GM19023 (cell line): ENCODE measurements at regions not wholly inside any gene's neighbourhood (a gene's known extent, or its start where the extent isn't known, plus 50 kb on each side); places are given as distances from the start of the nearest gene placed in this dataset.

Experiments
- ATAC-seq: cut with Tn5 transposase; IDR thresholded peaks from one replicate; pipeline ENCODE4 v1.9.1; 2021; ENCODE audit warnings: mild to moderate bottlenecking, moderate library complexity; ENCODE audit not compliant: unreplicated experiment

DNA sequence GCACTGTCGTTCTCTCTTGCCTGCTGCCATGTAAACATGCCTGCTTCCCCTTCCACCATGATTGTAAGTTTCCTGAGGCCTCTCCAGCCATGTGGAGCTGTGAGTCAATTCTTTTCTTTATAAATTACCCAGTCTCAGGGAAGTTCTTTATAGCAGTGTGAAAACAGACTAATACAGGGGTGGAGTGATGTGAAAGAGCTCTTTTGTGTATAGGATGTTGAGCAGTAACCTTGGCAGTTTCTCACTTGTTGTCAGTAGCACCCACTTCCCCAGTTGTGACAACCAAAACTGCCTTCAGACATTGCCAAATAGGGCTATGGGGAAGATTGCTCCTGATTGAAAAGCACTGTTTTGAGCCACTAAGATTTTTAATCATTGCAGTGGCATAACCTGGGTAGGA is 552.2 kb upstream of the ZNF462 start:
- ATAC-seq, result no peak

DNA sequence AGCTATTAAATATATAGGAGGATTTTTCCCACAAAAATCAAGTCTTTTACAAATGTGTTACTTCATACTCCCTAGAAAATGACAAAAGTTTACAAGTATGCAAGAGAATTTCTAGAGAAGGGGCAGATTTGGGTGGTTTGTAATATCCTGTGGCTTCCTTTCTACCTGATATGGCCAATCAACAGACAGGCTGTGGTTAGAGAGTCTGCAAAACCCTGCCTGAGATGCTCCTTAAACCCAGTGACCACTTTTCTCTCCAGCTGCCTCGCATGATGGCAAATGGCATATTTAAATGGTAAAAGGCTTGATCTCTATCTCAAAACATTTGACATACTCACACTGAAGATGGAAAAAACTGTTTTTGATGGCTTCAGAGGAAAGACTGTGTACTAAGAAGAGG is 550.1 kb upstream of the ZNF462 start:
- ATAC-seq, result no peak

DNA sequence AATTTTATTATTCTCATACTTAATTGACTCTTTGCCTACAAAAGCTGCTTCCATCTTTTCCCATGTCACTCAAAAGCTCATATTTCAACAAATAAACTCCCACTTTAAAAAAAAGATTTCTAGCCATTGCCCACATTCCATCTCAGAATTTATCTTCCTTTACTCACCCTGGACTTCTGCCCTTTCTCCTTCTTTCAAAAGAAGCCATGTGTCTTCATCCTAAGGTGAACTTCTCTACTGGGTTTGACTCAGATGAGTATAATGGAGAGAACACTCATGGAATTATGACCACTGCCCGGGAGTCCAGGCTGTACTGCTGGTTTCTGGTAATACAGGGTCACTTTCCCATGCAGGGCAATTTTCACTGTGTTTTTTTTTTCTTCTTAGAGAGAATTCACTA is 548.5 kb upstream of the ZNF462 start:
- no peak for ATAC-seq

DNA sequence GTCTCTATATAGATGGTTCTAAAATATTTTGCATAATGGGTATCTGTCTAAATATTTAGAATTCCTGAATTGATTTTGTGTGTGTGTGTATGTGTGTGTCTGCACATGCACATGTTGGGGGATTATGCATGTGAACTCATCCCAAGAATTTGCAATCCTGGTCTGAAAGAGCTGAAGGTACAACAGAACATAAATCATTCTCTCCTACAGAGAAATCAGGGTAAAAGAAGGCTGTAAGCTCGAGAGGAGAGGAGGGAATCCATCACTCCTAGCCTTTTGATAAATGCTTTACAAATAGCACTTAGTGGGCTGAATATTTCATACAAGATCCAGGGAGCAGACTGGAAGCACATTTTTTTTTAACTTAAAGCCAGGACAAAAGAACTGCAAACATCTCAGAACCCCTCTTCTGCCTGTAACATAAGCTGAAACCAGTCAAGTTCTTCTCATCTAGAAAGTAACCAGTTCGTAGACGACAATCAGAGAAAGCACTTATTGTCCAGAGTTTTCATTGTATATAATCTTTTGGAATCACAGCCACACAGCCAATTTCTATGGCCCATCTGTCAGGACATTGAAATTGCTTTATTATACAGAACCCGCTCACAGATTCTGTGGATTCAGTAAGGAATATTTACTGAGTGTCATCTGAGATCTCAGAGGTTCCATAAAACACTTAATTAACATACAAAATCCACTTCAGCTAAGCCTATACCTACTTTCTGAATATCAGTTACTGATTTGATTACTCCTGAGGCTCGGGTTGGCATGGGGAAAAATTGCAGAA is 541.4 kb upstream of the ZNF462 start:
- ATAC-seq, result no peak

DNA sequence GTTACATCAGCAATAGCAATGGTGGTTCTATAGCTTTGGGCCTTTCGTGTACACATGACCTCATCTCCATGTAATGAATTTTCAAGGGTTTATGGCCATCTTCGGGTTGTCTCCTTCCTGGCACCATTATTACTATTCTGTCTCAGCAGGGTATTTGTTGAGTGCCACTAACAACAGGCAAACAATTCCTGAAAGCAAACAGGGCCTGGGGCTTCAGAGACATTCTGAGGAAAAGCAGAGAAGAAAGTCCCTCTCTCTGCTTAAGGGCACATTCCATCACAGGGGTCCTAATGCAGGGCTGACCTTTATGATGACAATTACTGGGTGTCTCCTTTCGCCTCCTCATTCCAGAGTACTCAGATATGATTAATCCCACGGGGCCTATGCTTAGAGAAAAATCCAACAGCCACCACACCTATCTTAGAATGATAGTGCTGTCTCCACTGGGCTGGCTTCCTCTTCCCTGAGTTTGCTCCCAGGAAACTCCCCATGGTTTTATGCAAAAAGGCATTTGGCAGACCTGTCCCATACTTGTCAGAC is 540.2 kb upstream of the ZNF462 start:
- ATAC-seq, result no peak

DNA sequence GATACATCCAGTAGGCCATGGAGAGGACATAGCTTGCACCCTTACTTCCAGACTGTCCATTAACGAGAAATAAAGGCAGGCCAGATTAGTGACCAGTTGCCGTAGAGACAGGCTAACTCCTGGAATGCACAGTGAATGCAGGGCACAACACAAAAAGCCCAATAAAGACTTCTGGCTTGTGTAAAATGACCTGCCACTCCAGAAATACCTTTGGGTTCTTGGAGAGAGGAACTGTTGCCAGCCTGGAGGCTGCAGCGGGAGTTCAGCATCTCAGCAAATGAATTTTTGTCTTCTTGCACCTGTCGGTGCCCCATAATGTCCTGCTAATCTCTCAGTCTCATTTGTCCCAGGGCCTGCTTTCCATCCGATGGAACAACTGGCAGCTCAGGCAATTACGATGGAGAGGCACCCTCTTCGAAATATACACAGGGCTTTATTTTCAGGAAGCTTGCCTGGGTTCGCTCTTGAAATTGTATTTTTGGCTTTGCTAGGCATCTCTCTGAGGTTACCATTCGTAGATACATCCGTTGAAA is 538.8 kb upstream of the ZNF462 start:
- no peak for ATAC-seq

DNA sequence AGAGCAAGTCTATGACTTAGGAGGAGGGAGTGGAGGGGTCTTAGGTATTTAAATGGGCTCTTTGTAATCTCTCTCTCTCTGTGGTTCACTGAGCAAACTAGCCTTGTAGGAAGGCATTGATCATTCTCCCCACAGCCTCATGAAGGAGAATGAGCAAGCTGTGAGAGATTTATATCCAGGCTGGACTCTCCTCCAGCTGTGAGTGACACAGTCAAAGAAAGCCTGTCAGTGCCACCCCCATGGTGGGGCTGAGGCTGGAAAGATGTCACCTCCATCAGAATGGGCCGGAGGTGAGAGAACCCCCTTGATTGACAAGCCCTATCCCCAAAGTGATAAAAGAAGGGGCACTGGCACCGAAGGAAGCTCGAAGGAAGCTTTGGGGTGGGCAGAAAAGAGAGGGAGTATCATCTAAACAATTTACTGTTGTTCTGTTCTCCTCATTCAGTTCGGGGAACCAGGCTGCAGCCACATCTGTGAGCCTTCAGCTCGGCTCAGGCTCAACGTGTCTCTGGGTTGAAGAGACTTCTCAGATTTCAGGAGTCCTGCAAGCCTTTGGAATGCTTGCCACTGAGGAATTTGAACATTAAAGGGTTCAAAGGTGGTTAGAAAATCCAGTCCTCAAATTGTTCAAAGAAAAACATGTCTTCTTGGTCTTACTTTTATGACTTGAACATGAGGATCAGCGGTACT is 538.2 kb upstream of the ZNF462 start:
- no peak for ATAC-seq

DNA sequence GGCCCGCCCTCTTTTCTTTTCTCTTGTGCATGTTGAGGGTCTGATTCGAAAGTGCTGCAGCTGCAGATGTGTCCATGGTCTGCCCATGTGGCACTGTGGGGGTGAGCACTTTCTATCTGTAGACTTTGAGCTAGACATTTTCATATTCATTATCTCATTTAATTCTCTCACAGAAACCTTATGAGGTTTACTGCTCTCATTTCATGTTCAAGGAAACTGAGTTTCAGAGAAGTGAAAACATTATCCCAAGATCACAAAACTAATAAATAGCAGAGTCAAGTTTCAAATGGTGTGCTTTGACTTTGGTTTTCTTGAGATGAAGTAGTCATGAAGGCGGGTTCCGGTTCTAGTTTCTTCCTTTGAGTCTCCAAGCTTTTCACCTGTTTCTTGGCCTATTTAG is 536.5 kb upstream of the ZNF462 start:
- no peak for ATAC-seq

DNA sequence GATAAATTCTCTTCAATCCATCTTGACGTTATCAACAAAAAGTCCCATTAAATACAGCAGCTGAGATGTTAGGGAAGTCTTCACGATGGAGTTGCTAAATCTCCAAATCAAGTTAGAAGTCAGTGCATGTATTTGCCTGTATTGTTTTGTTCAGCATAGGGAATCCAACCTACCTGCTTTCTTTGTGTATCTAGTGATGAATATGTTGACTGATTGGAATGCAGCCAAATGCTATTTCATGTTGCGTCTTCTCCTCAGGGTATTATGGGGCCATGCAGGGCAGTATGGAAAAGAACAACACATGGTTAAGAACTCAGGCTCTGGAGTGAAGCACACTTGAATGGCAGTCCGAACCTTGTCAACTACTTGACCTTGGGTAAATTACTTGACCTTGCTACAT is 529.5 kb upstream of the ZNF462 start:
- ATAC-seq, result no peak

DNA sequence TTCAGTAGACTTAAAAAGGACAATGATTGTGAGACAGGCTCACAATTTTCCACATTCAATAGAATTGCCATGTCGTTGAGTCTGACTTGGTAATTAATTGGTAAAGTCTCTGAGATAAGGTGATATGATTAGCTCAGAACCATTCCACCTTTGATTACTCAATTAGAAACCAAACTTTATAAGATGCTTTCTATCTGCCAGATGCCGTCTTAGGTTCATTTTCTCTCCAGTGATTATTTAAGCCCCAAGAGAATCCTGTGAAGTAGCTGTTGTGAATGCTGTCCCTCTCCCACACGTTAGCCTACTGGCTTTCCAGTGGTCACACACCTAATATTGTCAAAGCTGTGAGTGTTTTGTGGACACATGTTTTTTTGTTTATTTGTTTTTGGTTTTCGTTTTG is 528.9 kb upstream of the ZNF462 start:
- ATAC-seq, result no peak

DNA sequence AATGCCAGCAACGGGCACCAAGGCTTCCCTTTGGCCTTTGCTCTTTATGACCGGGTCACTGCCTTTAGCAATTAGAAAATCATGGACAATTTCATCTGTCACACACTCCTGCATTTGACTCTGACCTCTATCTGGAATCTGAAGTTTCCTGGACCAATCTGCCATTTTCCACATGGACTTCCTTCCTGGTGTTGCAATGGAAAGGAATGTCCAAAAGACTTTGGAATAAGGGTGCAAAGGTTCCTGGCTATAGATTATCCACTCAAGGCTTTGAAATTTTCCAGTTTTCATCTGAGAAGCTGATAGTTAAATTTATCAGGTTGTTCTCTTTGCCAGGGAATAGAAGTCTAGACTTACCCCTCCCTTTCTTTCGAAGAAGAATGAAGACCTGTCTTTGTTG is 523.1 kb upstream of the ZNF462 start:
- ATAC-seq, result no peak

DNA sequence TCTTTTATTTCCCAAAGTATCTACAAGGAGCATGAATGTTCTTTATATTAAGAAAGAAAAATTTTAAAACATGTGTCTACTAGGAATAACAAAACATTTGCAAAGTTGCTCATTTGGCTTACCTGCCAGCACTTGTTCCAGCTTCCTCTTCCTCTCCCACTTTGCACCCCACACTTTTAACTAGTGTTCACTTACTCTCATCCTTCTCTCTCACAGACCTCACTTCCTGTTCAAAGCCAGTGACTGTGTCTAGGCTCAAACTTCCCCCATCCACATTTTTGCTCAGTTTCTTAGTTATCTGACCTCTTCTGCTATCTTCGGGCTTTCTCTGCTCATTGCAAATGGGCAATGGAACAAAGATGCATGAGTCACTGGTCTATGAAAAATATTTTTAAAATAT is 512.2 kb upstream of the ZNF462 start:
- no peak for ATAC-seq

DNA sequence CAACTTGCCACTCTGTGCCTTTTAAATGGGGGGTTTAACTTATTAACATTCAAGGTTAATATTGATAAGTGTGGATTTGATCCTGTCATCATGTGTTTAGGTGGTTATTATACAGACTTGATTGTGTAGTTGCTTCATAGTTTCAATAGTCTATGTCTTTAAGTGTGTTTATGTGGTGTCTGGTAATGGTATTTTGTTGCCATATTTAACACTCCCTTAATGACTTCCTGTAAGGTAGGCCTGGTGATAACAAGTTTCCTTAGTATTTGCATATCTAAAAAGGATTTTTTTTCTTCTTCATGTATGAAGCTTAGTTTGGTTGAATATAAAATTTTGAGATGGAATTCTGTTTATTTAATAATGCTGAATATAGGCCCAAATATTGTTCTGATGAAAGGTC is 506.0 kb upstream of the ZNF462 start:
- no peak for ATAC-seq

DNA sequence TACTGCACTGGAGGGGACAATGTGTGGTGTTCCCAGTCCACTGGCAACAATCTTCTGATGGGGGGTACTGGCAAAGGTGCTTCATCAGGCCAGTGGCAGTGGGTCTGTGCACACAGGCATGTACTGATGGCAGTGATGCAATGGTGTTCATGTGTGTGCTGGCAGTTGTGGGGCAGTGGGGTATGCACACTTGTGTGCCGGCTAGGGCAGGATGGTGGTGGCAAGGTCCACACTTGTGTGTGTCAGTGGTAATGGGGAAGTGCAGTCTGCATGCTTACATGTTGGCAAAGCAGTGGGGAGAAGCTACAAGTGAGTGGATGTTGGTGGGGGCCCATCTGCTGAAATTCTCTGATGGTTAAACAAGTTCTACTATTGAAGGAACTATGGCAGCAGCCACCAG is 504.6 kb upstream of the ZNF462 start:
- no peak for ATAC-seq

DNA sequence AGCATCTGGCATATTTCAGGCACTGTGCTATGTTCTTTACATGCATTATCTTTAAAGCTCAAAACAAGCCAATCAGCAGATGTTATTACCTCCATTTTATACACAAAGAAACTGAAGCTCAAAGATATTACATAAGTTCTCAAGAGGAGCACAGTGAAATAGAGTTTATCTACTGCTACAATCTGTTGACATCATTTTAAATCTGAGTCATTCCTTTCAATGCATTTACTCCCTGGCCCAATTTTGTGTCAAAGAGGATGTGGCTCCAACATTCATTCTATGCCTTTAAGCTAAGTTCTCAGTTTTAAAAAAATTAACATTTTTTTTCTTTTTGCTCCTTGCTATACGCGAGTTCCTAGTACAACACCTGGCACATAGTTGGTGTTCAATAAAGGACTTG is 486.3 kb upstream of the ZNF462 start:
- ATAC-seq, result no peak

DNA sequence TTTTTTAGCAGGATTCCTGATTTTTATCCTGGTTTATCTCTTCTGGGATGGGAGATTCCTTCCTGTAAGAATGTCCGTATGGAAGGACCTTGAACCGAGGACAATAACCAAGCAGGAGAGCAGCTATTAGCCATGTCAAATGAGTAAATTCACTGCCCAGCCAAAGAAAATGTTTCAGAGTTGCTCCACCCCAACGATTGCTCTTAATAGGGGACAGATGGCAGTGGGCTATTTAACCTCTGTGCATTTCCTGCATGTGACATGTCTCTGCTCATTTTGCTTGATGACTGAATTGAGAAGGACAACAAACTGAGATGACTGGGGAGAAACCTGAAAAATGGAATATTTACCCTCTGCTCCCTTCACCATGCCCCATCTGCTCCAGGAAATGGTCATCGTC is 479.9 kb upstream of the ZNF462 start:
- ATAC-seq, result no peak

DNA sequence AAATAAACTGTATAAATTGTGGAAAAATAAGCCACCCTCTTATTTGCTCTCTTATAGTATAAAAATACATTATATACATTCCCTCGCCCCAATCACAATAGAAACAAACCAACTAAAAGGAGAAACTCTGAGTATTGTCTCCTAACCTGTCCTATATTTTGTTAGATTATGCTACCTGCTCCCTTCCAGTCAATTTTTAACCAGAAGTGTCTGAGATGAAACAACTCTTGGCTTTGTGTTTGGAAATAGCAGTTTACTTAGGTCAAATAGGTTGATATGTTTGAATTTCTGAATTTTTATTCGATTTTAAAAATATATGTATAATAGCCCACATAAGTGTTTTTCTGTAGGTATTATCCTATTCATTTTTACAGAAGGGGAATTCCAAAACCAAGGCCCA is 475.0 kb upstream of the ZNF462 start:
- no peak for ATAC-seq

DNA sequence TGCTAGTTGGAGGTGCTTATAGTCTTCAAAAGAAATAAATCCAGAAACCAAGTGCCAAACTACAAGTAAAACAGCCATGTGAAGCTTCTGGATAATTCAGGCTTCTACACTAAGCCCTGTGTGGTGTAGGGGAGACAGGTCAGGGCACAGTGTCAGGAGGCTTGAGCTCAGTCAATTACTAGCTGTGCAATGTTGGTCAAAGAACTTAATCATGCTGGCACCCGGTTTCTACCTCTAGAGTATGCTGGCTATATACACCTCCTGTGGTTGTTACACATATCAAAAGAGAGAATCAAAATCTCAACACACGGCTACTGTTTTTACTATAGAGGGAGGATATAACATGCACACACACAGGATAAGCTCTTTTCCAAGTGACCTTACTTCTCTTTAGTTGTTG is 469.7 kb upstream of the ZNF462 start:
- no peak for ATAC-seq

DNA sequence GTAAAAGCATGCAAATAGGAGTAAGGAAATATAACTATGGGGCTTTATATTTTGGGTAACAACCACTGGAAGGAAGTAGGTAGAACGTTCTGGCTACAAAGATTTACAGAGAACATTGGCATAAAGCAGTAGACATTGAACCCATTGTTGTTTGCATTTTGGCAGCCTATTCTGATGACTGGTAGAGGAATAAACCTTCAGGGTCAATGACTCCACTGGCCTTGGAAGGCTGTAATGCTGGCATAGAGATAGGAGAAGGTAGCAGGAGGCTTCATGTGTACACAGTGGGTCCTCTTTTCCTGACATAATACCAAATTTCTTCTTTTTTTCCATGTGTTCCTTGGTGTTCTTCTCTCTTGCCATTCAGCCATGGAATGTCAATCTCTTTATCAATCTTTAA is 462.8 kb upstream of the ZNF462 start:
- no peak for ATAC-seq

DNA sequence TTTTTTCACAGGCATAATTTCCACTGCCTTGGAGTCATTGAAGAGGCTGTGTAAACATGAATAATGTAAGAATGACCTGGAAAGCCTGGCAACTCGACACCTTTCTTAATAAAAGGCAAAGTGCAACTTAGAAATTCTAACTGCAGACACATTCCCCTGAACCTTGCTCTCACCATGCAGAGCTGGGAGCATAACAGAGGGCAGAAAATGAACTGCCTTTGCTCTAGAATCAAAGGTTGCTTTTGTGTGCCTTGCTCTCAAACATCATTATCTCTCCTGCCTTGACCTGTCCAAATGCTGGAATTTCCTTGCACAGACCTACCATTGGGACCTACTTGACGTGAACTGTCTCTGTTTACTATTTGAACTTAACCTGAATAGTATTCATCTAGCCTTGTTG is 462.0 kb upstream of the ZNF462 start:
- no peak for ATAC-seq

DNA sequence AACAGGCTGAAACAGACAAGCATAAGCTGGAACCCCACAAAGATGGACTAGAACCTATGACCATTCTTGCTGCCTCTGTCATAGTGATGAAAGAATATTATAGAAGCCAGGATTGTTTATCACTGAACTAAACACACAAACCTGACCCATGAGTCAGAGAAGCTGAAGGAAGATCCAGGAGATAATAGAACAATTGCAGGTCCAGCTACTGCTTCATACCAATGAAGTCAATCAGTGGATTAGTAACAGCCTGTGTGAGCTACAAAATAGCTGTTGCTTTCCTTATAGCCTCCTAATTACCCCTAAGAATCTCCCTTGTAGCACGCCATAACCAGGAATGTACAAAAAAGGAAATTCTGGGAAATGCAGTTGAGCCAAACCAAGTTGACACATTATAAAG is 459.9 kb upstream of the ZNF462 start:
- ATAC-seq, result no peak

DNA sequence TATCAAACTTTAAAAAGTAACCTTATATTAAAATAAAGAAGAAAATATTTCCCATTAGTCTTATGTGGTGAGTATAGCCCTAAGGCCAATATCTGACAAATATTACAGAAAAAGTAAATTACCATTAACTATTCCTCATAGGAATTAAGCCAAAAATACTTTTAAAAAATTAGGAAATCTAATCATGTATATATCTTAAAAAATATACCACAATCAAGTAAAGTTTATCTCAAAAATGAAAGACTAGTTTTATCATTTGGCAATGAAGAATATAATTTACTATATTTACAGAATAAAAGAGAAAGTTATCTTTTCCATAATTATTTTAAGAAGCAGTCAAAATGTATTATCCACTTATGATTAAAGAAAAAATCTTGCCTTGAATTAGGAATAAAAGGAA is 458.8 kb upstream of the ZNF462 start:
- no peak for ATAC-seq
